ENCODE measurements at regions not wholly inside any gene's neighbourhood (a gene's known extent, or its start where the extent isn't known, plus 50 kb on each side); places are given as distances from the start of the nearest gene placed in this dataset.

DNA sequence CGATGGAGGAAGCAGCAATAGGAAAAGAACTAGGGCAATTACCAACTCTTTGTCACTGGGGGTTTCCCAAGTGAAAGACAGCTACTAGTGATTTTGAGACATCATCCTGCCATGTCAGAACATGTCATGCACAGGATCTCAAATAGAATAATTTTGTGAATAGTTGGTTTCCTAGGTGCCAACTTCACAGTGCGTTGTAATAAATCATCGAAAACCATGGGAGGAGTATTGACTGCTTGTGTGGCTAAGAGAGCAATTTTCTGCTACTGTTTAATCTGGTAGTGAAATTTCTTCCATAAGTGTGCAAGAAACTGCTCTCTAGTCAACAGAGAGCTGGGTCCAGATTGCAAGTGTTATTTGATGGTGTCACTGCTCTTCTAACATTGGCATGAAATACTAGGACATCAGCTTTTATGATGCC lies 168.6 kb downstream of the NNT start (continued):
- TF ChIP-seq REST (IDR thresholded peaks at IDR 0.05; ENCODE audit: borderline replicate concordance): no peak
- 0 out of 2 replicates have a peak, but pooled peaks have one; percentile 47 for TF ChIP-seq REST (CRISPR knock-in tag; IDR thresholded peaks at IDR 0.05; ENCODE audit: low read depth)
- TF ChIP-seq DMBX1 (CRISPR knock-in tag; IDR thresholded peaks at IDR 0.05; ENCODE audit: borderline replicate concordance): peak; percentile 56; the same call in 1 of the 2 replicates
- TF ChIP-seq, protein P1, sequence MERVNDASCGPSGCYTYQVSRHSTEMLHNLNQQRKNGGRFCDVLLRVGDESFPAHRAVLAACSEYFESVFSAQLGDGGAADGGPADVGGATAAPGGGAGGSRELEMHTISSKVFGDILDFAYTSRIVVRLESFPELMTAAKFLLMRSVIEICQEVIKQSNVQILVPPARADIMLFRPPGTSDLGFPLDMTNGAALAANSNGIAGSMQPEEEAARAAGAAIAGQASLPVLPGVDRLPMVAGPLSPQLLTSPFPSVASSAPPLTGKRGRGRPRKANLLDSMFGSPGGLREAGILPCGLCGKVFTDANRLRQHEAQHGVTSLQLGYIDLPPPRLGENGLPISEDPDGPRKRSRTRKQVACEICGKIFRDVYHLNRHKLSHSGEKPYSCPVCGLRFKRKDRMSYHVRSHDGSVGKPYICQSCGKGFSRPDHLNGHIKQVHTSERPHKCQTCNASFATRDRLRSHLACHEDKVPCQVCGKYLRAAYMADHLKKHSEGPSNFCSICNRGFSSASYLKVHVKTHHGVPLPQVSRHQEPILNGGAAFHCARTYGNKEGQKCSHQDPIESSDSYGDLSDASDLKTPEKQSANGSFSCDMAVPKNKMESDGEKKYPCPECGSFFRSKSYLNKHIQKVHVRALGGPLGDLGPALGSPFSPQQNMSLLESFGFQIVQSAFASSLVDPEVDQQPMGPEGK (CRISPR knock-in tag; IDR thresholded peaks at IDR 0.05; ENCODE audit: borderline replicate concordance): no peak
- peak; percentile 32; the same call in 1 of the 2 replicates for TF ChIP-seq ATF4 (CRISPR knock-in tag; IDR thresholded peaks at IDR 0.05)
- no peak for TF ChIP-seq ILF3 (IDR thresholded peaks at IDR 0.05; ENCODE audit: borderline replicate concordance)
- TF ChIP-seq, protein P2, sequence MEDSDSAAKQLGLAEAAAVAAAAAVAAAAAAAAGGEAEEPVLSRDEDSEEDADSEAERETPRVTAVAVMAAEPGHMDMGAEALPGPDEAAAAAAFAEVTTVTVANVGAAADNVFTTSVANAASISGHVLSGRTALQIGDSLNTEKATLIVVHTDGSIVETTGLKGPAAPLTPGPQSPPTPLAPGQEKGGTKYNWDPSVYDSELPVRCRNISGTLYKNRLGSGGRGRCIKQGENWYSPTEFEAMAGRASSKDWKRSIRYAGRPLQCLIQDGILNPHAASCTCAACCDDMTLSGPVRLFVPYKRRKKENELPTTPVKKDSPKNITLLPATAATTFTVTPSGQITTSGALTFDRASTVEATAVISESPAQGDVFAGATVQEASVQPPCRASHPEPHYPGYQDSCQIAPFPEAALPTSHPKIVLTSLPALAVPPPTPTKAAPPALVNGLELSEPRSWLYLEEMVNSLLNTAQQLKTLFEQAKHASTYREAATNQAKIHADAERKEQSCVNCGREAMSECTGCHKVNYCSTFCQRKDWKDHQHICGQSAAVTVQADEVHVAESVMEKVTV (CRISPR knock-in tag; IDR thresholded peaks at IDR 0.05): 0 out of 2 replicates have a peak, but pooled peaks have one; percentile 23
- TF ChIP-seq ZNF354B (CRISPR knock-in tag; IDR thresholded peaks at IDR 0.05): peak; percentile 26; the same call in 1 of the 2 replicates
- TF ChIP-seq SMAD4 (CRISPR knock-in tag; conservative IDR thresholded peaks at IDR 0.05): peak; percentile 72
- no peak for TF ChIP-seq ZNF146 (CRISPR knock-in tag; IDR thresholded peaks at IDR 0.05; ENCODE audit: unreplicated experiment)
- TF ChIP-seq, protein P3, sequence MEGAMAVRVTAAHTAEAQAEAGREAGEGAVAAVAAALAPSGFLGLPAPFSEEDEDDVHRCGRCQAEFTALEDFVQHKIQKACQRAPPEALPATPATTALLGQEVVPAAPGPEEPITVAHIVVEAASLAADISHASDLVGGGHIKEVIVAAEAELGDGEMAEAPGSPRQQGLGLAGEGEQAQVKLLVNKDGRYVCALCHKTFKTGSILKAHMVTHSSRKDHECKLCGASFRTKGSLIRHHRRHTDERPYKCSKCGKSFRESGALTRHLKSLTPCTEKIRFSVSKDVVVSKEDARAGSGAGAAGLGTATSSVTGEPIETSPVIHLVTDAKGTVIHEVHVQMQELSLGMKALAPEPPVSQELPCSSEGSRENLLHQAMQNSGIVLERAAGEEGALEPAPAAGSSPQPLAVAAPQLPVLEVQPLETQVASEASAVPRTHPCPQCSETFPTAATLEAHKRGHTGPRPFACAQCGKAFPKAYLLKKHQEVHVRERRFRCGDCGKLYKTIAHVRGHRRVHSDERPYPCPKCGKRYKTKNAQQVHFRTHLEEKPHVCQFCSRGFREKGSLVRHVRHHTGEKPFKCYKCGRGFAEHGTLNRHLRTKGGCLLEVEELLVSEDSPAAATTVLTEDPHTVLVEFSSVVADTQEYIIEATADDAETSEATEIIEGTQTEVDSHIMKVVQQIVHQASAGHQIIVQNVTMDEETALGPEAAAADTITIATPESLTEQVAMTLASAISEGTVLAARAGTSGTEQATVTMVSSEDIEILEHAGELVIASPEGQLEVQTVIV (CRISPR knock-in tag; IDR thresholded peaks at IDR 0.05; ENCODE audit: borderline replicate concordance): 0 out of 2 replicates have a peak, but pooled peaks have one; percentile 28
- peak; percentile 80; the same call in 1 of the 2 replicates for TF ChIP-seq ZNF766 (CRISPR knock-in tag; conservative IDR thresholded peaks at IDR 0.05)
